Fibroblast of skin of back (primary cell): ENCODE measurements at regions not wholly inside any gene's neighbourhood (a gene's known extent, or its start where the extent isn't known, plus 50 kb on each side); places are given as distances from the start of the nearest gene placed in this dataset.
"Not testable (repeated sequence)": the region's sequence is repeated elsewhere in the genome, so short reads cannot be mapped to it uniquely, and the experiment has no call there.

Source experiments
- DNase-seq: peaks from one replicate; pipeline ENCODE4 v3.0.0-alpha.2; 2013

DNA sequence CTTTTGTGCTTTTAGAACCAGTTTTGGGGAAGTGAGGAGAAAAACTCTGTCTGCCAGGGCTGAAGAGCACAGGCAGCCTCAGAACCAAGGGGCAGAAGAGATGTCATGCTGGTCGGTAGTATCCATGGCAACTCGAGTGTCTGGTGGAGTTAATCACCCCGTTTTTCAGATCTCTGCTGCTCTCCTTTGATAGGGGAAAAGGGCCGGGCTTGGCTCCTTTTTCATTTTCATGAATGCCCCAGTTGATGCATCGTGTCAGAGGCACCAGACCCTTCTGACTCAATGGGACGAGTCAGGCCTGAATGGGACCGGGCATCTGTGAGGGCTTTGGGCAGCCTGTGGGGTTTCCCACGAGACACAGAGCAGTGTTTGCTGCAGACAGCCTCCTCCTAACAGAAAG lies 304.6 kb downstream of the ABCC12 start:
- DNase-seq: no peak

DNA sequence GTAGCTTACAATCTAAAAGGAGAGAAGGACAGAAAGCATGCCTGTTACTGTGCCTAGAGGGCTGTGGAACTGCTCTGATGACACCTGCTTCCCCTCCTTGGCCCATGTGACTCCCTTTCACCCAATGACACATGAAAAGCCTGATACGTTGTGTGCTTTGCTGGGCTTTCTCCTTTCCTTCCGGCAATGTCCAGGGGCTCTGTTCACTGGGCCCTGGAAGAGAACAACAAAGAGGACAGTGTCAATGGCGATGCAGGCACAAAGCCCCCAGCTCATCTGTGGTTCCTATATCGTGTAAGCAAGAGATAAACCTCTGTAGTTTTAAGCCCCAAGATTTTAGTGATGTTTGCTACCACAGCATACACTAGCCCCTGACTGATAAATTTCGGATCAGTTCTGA lies 306.1 kb downstream of the ABCC12 start:
- DNase-seq: no peak

DNA sequence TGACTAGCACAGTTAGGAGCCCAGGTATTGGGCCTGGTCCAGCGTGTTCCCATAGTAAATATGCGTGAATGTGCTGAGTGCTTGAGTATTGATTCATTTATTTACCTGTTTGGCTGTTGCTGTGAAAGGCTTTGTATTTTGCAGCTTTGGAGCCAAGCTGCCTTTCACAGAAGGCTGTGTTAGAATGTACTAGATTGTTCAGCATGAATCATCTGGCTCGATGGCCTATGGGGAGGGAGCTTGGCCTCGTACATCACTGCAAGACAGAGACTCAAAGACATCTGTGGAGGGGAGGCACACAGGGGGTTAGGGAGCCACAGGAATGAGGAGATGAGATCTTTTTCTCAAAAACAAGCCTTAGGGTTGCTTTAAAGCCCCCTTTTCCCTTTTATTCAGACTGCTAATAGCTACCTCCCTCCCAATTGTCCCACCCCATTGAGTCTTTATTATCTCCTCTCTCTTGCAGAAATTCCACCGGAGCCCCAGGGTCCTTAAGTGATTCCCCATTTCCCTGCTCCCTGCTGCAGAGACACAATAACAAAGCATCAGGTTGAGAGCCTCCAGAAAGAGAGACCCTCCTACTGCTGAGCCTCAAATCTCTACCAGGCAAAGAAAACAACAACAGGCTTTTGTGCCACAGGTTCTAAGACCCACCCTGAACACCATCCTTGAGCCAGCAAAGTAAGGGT lies 307.2 kb downstream of the ABCC12 start:
- peak; percentile 9 for DNase-seq

DNA sequence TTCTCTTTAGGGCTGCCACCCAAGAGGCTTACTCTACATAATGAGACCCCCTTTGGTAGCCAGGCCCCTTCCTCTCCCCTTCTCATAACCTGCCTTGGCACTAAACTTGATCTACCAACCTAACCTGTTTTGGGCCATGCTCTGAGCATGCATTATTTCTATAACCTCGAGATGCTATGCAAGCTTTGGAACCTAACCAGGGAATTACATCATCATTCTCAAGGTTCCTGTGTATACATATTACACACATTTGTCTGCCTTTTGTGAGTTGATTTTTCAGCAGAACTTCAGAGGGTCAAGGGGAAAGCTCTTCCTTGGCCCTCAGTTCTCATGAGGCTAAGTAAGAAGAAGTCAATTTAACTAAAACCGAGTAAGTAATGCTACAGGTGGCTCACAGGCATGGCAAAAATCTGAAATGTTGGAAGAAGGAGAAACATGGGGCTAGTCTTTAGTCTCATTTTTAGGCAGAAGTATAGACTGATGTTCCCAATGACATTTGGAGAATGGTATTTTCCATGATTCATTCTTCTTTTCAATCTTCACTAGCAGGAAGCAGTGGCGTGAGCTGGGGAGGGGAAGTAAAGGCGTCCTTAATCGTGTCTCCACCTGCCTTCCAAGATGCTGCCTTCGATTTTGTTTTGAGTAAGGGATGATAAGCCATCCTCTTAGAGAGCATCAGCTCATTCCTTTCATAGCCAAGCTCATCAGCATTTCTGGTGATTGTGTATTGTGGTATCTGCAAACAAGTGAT lies 308.4 kb downstream of the ABCC12 start:
- no peak for DNase-seq

DNA sequence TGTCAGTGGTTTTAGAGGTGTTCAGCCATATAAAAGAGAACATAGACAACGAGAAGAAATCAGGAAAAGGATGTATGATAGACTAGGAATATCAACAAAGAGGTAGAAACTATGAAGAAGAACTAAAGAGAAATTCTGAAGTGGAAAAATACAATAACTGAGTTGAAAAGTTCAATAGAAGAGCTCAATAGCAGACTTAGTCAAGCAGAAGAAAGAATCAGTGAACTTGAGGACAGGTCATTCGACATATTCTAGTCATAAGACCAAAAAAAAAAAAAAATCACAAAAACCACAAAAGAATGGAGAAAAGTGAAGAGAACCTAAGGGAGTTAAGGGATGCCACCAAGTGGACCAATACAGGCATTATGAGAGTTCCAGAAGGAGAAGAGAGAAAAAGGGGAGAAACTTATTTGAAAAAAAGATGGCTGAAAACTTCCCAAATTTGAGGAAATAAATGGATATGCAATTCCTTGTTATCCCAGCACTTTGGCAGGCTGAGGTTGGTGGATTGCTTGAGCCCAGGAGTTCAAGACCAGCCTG lies 321.2 kb downstream of the ABCC12 start:
- DNase-seq: no peak

DNA sequence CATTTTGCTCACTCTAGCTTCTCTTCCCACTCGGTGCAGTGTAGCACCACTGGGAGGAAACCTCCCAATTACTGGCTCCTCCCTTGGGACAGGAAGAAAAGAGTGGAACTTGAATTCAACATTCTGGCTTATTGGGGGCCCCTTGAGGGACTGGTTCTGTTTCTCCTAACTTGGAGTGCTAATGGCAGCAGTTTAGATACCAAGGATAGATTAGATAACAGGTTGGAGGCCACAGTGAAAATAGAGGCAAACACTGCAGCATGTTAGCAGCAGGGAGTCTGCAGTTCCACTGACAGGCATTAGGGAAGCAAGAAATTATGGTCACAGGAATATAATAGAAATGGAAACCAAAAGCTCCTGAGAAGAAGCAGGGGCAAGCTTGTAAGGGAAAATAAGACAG lies 322.0 kb downstream of the ABCC12 start:
- no peak for DNase-seq

DNA sequence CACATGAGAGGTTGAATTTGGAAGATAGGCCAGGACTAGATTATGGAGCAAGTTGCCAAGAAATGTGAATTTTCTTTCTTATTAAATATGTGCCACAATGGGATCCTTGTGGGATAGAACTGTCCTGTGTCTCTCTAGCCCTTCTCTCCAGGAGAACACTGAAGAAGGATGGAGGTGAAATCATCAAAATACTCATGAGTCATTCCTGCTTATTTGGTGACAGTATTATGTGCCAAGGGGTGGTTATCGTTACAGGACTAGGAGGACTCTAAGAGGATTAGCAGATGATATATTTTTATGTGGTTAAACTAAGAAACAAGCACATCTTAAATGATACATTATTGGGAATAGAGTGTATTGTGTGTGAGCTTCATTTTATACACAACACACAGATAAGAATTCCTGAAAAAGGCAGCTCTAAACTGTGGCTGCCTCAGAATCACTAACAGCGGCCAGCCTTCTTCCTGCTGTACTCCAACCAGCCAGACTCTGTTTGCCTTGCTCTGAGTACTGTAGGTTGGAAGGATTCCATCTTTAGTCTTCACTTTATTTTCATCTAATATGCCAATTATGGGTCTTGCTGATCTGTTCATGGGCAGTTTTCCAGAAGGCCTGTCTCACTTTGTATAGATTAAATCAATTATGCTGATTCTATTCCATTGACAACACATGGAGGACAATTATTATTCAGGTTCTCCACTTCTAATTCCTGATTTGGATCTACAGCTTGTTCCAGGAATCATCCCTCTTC lies 325.8 kb downstream of the ABCC12 start:
- DNase-seq: no peak

DNA sequence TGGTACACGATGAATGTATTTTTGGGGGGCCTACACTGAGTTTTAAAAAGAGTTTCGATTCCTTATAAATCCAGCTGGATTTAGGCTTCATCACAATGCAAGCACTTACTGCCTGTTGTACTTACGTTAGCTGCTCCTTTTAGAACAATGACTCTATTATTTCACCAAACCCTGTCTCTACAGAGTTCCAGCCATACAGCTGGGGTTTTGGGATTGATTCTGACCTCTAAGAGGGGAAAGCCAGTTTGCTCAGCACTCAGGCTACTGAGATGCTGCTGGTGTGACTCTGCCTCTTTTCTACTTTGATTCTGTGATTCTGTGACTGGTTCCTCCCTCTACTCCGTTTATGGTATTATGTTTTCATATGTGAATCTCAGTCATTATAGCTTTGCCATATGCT lies 329.7 kb downstream of the ABCC12 start:
- no peak for DNase-seq

DNA sequence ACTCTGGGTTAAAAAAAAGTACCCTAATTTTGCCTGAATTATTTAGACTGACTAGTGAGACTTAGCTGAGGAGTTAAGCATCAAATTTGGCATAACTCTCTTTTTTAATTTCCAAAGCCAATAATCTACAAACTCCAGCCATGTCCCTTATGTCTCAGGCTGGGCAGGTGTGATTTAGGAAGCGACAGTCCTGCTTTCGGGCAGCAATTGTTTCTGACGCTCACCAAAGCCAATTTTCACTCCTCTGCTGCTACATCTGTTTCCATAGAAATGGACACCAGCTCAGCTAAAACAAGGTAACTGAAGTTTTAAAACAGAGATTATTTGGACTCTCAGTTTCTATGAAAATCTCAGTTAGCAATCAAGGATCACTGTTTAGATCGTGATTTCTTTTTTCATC lies 338.7 kb downstream of the ABCC12 start:
- no peak for DNase-seq

DNA sequence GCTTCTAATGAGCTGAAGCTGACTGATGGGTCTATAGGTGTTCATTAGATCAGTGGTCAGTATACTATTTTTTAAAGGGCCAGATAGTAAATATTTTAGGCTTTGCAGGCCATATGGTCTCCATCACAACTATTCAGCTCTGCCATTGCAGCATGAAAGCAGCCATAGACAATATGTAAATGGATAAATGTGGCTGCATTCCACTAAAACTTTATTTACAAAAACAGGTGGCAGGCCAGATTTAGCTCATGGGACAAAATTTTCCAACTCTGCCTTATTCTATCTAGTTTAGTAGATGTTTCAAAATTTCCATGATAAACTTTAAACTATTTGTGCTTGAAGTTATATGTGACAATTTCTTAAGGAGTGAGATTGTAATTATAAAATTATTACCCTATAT lies 339.3 kb downstream of the ABCC12 start:
- no peak for DNase-seq

DNA sequence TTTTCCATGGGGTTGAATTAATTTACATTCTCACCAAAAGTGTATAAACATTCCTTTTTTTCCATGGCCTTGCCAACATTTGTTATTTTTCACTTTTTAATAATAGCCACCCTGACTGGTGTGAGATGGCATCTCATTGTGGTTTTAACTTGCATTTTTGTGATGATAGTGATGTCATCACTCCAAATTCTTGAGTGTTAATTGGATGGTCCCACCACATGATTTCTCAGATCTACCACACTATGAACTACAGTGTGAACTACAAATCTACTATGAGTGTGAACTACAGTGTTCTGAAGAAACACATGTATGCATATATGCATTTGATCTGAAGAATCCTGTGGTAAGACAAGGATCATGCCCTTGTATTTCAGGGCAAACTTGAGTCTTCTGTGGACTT lies 340.1 kb downstream of the ABCC12 start:
- DNase-seq: peak; percentile 27

DNA sequence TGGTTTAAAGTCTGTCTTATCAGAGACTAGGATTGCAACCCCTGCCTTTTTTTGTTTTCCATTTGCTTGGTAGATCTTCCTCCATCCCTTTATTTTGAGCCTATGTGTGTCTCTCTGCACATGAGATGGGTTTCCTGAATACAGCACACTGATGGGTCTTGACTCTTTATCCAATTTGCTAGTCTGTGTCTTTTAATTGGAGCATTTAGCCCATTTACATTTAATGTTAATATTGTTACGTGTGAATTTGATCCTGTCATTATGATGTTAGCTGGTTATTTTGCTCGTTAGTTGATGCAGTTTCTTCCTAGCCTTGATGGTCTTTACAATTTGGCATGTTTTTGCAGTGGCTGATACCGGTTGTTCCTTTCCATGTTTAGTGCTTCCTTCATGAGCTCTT lies 344.0 kb downstream of the ABCC12 start:
- not testable (repeated sequence) for DNase-seq

DNA sequence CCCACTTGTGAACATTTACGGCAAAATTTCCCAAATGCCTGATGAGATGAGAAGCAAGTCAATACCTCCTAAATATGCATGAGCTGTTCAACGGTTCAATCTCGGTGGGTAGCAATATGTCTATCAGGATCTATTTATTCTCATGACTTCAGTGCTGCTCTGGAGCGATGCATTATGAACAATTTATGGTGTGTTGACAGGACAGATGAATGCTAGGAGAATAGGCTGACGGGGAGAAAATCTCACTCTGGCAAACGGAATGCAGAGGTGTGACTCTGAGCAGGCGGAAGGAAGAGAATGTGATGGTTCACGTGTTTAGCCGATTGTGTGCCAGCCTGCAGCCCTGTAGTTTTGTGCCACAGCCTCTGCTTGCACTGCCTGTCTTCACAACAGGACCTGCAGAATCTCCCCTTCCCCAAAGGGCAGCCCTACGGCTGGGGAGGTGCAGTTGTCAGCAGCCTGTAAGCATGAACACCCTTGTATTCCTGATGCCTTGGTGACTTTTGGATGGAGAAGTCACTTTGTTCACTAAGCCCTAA lies 345.2 kb downstream of the PHKB start:
- DNase-seq: no peak

DNA sequence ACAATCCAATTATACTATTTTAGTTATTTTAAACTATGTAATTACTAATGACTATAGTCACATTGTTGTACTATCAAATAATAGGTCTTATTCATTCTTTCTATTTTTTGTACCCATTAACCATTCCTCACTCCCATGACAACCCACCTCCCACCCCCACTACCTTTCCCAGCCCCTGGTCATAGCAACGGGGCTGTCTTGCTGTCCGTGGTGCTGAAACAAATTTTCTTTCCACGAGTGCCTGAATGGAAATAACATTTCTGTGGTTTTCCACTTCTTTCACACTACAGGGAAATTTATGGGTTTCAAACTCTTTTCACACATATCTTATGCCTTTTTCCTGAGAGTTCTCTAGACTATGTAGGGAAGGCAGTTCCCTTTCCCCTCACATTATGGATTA lies 326.6 kb downstream of the PHKB start:
- DNase-seq: peak; percentile 33

DNA sequence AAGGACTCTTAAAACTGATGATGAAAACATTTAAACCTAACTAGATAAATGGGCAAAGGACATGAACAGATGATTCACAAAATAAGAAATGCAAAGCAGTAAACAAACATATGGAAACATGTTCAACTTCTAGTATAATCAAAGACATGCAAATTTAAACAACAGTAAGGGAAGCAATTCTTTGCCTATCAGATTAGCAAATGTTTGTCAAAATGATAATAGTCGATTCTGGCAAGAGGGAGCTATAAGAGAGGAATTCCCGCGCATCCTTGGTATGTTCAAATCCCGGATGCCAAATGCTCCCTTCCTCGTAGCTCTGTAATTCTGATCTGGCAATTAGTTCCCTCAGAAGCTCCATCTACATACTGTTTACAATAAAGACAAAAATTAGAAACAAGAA lies 320.5 kb downstream of the PHKB start:
- no peak for DNase-seq

DNA sequence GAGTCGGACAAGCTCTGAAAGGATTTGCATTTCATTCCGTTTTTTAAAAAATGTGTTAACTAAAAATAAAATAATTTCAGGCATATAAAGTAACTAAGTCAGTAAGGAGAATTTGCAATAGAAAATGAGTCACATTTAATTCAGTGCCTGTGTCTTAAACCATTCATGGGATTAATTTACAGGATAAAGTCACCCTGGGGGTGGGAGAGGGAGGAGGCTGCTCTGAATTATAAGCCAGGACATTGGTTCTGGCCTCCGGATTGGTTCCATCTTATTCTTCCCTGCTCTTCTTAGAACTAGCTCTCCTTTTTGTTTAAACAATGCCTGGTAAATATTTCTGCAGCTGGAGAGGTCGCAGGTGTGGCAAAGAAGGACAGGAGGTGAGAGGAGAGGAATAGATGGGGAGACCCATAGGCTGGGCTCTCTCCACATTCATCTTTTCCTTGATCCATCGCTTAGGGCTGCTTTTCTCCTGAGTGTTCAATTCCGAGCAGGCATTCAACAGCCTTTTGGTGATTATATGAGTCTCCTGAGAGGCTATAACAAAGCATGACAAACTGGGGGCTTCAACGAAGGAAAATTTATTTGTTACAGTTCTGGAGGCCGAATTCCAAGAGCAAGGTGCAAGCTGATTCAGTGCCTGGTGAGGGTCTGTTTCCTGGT lies 319.2 kb downstream of the PHKB start:
- peak; percentile 2 for DNase-seq

DNA sequence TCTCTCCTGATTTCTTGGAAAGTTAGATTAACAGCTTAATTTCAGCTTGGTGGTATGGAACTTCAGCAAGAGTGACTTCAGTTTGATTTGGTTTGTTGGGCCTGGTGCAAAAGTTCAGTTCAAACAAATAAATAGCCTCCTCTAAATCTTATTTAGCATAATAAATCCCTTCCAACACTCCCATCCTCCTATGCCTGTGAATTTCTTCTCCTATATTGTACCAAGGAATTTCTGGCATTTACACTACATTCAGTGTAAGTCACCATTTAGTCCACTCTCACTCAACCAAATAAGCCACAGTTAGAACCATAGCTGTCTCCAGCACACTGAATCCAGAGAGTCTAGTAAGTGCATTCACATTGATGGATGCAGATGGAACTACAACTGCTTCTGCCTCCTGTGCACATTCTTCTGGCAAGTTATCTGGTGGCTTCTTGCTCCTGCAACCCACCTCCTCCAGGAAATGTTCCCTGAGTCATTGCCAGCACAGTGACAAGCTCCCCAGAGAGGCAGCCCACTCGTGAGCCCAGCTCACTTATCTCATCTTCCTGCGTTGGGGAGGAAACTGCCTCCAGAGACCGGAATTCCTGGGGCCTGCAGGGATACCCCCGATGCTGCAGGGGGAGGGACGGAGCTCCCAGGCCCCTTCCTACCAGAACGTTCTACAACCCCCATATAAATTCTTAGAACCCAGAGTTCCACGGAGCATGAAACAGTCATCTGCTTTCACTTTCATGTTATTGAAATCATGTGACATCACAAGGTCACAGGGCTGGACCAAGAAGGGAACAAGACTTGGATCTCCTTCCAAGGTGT lies 318.3 kb downstream of the PHKB start:
- DNase-seq: peak; percentile 38

DNA sequence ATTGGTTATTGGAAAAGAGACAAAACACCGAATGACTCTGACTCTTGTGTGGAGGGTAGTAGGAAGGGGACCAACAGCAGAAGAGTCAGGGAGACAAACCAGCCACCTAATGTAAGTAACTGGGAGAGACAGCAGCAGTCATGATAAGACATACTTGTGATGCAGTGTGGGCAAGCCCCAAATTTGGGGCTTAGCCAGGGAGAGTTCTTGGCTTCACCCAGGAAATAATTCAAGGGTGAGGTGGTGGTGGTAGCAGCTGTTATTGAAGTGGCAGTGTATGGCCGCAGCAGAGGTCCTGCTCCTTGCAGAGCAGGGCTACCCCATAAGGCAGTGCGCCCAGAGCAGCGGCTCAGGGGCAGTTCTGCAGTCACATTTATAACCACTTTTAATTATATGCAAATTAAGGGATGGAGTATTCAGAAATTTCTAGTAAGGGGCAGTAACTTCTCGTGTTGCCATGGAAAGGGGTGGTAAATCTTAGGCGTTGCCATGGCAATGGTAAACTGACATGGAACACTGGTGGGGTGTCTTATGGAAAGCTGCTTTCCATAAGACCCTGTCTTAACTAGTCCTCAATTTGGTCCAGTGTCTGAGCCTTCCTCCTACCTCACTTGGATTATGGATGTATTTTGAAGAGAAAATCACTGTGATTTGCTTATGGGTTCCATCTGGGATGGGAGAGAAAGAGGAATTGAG lies 317.1 kb downstream of the PHKB start:
- DNase-seq: no peak

DNA sequence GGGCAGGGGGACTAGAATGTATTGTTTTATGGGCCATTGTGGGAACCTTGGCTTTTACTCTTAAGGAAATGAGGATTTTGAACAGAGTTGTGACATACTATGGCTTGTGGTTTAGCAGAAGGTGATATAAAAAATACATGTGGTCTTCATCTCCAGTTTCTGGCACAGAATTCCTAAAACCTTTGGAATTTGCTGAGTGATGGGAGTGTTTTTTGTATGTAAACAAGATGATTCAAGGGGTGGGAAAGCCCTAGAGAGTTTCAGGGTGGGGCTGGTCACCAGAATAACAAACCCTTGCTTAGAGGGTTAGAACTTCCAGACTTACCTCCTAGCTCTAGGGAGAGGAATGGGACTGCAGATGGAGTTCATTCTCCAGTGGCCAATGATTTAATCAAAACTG lies 316.1 kb downstream of the PHKB start:
- DNase-seq: peak; percentile 74

DNA sequence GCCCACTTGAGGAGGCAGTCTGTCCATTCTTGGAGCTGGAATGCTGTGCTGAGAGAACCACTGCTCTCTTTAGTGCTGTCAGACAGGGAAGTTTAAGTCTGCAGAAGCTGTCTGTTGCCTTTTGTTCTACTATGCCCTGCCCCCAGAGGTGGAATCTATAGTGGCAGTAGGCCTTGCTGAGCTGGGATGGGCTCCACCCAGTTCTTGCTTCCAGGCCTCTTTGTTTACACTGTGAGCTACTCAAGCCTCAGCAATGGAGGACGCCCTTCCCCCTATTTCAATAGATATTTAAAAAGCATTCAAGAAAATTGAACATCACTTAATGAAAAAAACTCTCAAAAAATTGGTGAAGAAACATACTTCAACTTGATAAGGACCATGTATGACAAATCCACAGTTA lies 313.5 kb downstream of the PHKB start:
- DNase-seq: peak; percentile 49

DNA sequence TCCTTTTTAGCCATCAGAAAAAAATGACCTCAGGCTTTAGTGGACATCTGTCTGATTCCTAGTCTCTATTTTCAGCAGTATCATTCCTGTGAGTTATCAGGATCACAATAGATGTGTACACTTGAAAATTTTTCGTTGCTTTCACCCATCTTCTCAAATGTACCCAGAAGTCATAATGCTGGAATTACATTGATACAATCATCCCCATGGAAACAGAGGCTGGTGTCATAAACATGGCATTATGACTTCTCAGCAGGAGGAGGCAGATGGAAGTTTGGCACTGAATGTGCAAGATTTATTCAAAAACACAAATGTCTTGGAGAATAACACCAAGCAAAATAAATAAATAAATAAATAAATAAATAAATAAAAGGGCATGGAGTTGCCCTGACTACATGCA lies 292.5 kb downstream of the PHKB start:
- DNase-seq: no peak
